AG09319 (cell line): ENCODE measurements at regions not wholly inside any gene's neighbourhood (a gene's known extent, or its start where the extent isn't known, plus 50 kb on each side); places are given as distances from the start of the nearest gene placed in this dataset.
"Not testable (repeated sequence)": the region's sequence is repeated elsewhere in the genome, so short reads cannot be mapped to it uniquely, and the experiment has no call there.

Source experiments
- DNase-seq: peaks from one replicate; pipeline ENCODE4 v3.0.0-alpha.2; 2010; ENCODE audit warnings: low read depth; ENCODE audit errors: extremely low read depth
- TF ChIP-seq, protein P1 (sequence below): IDR thresholded peaks from 2 replicates; pipeline ENCODE4 v1.5.1; 2011; ENCODE audit warnings: low read depth, mild to moderate bottlenecking, inconsistent platforms, low read length, moderate library complexity

DNA sequence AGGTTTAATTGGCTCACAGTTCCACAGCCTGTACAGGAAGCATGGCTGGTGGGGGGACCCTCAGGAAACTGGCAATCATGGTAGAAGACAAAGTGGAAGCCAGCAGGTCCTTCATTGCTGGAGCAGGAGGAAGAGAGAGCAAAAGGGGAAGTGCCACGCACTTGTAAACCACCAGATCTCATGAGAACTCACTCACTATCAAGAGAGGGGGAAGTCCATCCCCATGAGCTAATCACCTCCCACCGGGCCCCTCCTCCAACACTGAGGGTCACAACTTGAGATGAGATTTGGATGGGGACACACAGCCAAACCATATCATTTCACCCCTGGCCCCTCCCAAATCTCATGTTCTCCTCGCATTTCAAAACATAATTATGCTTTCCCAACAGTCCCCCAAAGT lies 171.9 kb upstream of the CACNA2D1 start:
- TF ChIP-seq, protein P1, sequence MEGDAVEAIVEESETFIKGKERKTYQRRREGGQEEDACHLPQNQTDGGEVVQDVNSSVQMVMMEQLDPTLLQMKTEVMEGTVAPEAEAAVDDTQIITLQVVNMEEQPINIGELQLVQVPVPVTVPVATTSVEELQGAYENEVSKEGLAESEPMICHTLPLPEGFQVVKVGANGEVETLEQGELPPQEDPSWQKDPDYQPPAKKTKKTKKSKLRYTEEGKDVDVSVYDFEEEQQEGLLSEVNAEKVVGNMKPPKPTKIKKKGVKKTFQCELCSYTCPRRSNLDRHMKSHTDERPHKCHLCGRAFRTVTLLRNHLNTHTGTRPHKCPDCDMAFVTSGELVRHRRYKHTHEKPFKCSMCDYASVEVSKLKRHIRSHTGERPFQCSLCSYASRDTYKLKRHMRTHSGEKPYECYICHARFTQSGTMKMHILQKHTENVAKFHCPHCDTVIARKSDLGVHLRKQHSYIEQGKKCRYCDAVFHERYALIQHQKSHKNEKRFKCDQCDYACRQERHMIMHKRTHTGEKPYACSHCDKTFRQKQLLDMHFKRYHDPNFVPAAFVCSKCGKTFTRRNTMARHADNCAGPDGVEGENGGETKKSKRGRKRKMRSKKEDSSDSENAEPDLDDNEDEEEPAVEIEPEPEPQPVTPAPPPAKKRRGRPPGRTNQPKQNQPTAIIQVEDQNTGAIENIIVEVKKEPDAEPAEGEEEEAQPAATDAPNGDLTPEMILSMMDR: no peak
- no peak for DNase-seq

DNA sequence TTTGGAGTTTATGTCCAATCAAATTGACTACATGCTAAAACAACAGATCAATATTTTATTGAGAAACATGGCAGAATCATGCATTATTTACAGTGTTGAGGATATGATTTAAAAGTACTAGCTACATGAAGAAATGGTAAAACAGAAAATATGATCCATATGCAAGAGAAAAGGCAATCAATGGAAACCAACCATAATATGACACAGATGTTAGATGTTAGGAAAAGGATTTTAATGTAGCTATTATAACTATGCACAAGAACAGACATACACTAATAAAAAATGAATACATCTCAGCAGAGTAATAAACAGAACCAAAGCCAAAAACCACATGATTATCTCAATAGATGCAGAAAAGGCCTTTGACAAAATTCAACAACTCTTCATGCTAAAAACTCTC lies 166.2 kb upstream of the CACNA2D1 start:
- no peak for DNase-seq
- TF ChIP-seq, protein P1: no peak

DNA sequence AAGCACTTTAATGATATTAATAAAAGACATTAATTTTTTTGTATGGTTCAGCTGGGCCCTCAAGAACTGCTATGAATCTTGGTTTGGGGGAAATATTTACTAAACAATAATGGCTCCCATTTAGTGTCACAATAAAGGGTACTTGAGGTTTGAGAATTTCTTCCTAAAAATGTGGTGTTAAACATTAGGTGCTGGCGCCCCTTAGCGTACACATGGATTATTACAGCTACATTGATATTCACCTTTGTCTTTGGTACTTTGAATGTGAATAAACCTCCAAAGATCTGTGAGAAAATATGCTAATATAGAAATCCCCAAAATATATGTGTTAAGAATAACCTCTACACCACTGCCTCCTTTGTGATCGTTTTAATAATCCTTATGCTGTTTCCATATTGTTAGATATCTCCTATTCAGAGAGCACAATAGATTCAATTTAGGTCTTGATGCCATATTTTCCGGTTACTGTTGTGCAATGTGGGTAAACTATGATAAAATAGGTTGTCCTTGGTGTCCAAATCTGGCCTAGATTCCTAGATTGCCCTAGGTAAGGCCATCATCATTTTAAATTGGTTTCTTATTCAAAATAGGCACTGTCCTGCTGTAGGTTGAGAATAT lies 161.8 kb upstream of the CACNA2D1 start:
- DNase-seq: no peak
- TF ChIP-seq, protein P1: peak; percentile 68

DNA sequence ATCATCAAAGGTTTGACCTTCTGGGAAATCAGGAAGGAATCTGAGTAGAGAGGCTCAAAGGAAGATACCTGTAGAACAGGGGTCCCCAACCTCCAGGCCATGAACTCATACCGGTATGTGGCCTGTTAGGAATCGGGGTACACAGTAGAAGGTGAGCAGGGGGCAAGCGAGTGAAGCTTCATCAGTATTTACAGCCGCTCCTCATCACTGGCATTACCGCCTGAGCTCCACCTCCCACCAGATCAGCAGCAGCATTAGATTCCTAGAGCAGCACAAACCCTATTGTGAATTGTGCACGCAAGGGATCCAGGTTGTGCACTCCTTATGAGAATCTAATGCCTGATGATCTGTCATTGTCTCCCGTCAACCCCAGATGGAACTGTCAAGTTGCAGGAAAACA lies 158.5 kb upstream of the CACNA2D1 start:
- TF ChIP-seq, protein P1: no peak
- DNase-seq: no peak

DNA sequence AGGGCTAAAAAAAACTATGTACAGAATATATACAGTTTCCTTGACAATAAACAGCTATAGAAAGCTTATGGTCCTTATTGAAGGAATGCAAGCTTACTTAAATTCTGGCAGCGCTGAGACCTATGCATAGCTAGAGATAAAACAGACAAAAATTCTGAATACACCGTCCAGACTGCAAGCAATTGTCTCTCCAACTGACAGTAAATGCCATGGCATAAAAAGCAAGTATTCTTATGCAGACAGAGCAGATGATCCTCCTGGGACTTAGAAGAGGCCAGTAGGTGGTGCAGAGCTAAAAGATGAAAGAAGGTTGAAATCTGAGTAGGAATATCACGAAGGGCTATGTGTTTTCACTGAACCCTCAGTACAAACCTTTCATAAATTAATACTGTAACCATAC lies 157.0 kb upstream of the CACNA2D1 start:
- no peak for DNase-seq
- TF ChIP-seq, protein P1: no peak; the same call in 1 of the 2 replicates

DNA sequence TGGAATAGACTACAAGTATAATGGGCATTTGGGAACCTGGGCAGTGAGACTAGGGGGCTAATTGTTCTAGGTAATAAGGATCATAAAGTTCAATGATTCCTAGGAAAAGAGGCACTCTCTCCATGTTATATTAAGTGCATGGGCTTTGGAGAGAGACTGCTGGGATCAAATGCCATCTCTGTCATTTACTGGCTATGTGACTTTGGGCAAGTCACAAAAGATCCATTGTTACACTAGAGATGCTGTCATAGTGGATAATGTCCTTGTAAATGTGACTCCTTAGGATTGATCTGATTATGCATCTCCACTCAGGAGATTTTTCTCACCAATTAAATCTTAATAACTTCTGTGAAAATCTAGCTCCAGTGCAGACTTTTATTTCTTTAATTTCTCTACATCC lies 156.3 kb upstream of the CACNA2D1 start:
- TF ChIP-seq, protein P1: no peak
- no peak for DNase-seq

DNA sequence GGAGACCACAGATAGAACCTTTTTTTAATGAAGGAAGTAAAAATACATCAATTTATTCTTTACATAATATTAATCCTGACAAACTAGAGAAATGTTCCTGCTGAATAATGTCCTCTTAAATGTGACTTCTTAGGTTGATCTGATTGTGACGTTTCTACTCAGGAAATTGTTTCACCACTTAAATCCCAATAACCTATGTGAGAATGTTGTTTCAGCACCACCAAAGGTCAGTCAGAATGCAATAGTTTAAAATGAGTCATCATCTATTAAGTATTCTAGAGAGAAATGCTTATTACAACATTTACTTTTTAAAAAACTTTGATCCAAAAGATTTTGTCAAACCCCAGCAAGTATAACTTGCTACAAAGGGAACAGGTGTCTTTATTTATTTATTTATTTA lies 155.4 kb upstream of the CACNA2D1 start:
- TF ChIP-seq, protein P1: no peak
- DNase-seq: no peak

DNA sequence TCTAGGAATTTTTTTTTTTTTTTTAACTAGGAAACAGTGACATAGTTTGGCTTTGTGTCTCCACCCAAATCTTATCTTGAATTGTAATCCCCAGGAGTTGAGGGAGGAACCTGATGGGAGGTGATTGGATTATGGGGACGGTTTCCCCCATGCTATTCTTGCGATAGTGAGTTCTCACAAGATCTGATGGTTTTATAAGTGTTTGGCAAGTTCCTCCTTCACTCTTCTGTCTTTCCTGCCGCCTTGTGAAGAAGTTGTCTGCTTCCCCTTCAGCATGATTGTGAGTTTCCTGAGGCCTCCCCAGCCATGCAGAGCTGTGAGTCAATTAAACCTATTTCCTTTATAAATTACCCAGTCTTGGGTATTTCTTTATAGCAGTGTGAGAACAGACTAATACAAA lies 152.2 kb upstream of the CACNA2D1 start:
- not testable (repeated sequence) for DNase-seq
